ENCODE measurements at regions not wholly inside any gene's neighbourhood (a gene's known extent, or its start where the extent isn't known, plus 50 kb on each side); places are given as distances from the start of the nearest gene placed in this dataset.

DNA sequence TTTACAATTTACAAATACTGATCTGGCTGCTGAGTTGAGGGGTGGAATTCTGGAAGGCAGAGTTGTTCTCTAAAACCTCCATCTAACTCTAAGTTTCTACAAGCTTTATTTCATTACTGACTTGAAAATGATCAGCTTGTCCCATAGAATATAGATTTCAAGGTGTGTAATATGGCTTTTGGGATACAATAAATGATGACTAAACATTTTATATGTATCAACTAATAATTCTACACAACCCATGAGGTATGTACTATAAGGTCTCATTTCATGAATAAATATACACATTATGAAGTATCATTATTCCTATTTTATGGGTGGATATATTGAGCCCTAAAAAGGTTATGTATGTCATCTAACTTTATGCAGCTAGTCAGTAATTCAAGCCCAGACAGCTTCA, 1214.3 kb upstream of the SORCS1 start (continued):
- TF ChIP-seq CBX5 (IDR thresholded peaks at IDR 0.05; ENCODE audit: low read depth, low read length), result no peak
- no peak for TF ChIP-seq RAD21 (IDR thresholded peaks at IDR 0.05 in 1 of 2, conservative IDR thresholded peaks at IDR 0.05 in 1 of 2; ENCODE audit: low read depth in 2 of 2, low read length in 2 of 2)
- TF ChIP-seq EP300 (IDR thresholded peaks at IDR 0.05; ENCODE audit: borderline replicate concordance in 1 of 2, low read depth in 2 of 2, low read length in 2 of 2), result no peak
